OCI-LY3 (cell line): ENCODE measurements at regions not wholly inside any gene's neighbourhood (a gene's known extent, or its start where the extent isn't known, plus 50 kb on each side); places are given as distances from the start of the nearest gene placed in this dataset.
A peak's percentile ranks its signal among the peaks of the same experiment; 100 is the strongest.

ENCODE experiments used
- H2AFZ ChIP-seq: fragments of 200-600, 300-600 bp; shearing (Covaris generic); 2 replicates; pipeline ENCODE4 v1.6.0; 2014; ENCODE audit warnings: antibody characterized with exemption, low read depth, low read length
- H3K27ac ChIP-seq: fragments of 200-600, 300-600 bp; sonication (generic); 2 replicates; pipeline ENCODE4 v1.5.1; 2014; ENCODE audit warnings: mild to moderate bottlenecking, low read length, moderate library complexity, mixed read lengths
- H3K27me3 ChIP-seq: fragments of 200-600, 300-600 bp; sonication (generic); 2 replicates; pipeline ENCODE4 v1.6.1; 2014; ENCODE audit warnings: low read depth, low read length, mixed read lengths
- H3K36me3 ChIP-seq: fragments of 200-600, 300-600 bp; sonication (generic); replicated peaks from 2 replicates; pipeline ENCODE3; 2014; ENCODE audit warnings: low read depth, low read length, mixed read lengths
- H3K4me1 ChIP-seq: fragments of 300-600, 200-600 bp; sonication (generic); 2 replicates; pipeline ENCODE4 v1.6.1; 2014; ENCODE audit warnings: low read length, mixed read lengths
- H3K4me2 ChIP-seq: fragments of 200-600, 300-600 bp; sonication (generic); 2 replicates; pipeline ENCODE4 v1.6.1; 2014; ENCODE audit warnings: low read length, mixed read lengths
- H3K4me3 ChIP-seq: fragments of 300-600, 200-600 bp; sonication (generic); 2 replicates; pipeline ENCODE4 v1.5.1; 2014; ENCODE audit warnings: antibody characterized with exemption, mild to moderate bottlenecking, low read length, moderate library complexity
- H3K79me2 ChIP-seq: fragments of 300-600, 200-600 bp; shearing (Covaris generic); 2 replicates; pipeline ENCODE4 v1.6.1; 2014; ENCODE audit warnings: mild to moderate bottlenecking, low read length, mixed read lengths
- H3K9ac ChIP-seq: fragments of 300-600, 200-600 bp; shearing (Covaris generic); 2 replicates; pipeline ENCODE4 v1.6.0; 2014; ENCODE audit warnings: mild to moderate bottlenecking, low read length, moderate library complexity
- H3K9me3 ChIP-seq: fragments of 200-600, 300-600 bp; shearing (Covaris generic); 2 replicates; pipeline ENCODE4 v1.6.1; 2014; ENCODE audit warnings: low read length, mixed read lengths; ENCODE audit not compliant: insufficient read depth
- H4K20me1 ChIP-seq: fragments of 200-600, 300-600 bp; sonication (generic); 2 replicates; pipeline ENCODE4 v1.6.1; 2016; ENCODE audit warnings: low read length, mixed read lengths; ENCODE audit not compliant: insufficient read depth
- EZH2phosphoT487 ChIP-seq: fragments of 200-600 bp; shearing (Covaris generic); IDR thresholded peaks from 2 replicates; pipeline ENCODE4 v1.6.1; 2018; ENCODE audit warnings: antibody characterized with exemption, mixed run types, low read depth
- TF ChIP-seq, protein P1 (sequence below): fragments of 200-600, 300-600 bp; sonication (generic); IDR thresholded peaks from 2 replicates; pipeline ENCODE4 v1.5.1; 2014; ENCODE audit warnings: antibody characterized with exemption, low read length, low read depth

DNA sequence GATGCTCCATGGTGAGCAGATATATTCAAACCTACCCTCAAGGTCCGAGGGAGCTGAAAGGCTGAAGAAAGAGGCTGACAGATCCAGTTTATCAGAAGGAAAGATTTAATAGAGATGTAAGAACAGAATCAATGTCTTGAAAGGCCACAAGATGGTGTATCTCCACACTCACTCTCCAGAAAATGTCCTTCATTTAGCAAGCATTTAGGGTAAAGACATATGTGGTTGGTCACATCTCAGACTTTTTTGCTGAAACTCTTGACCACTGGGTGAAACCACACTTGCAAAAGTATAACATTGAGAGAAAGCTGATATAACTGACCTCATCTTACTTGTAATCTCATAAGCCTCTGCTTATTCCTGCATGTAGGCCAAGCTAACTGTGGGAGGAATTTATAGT, 745.8 kb upstream of the GALNTL6 start:
- Histone ChIP-seq H3K79me2 (no peaks in the 10 kb centered on the region), H3K4me1 (no peaks in the 10 kb centered on the region), H3K27me3 (no peaks in the 10 kb centered on the region), H3K4me3 (no peak overlapping the region), H3K9me3 (no peaks in the 10 kb centered on the region), H3K4me2 (no peak overlapping the region), H3K36me3 (no peaks in the 10 kb centered on the region), H2AFZ (0 out of 2 replicates have a peak overlapping the region, but pooled peaks have one; percentile 39), H3K9ac (no peak overlapping the region), H4K20me1 (no peaks in the 10 kb centered on the region), H3K27ac (no peak overlapping the region)
- TF ChIP-seq, protein P1, sequence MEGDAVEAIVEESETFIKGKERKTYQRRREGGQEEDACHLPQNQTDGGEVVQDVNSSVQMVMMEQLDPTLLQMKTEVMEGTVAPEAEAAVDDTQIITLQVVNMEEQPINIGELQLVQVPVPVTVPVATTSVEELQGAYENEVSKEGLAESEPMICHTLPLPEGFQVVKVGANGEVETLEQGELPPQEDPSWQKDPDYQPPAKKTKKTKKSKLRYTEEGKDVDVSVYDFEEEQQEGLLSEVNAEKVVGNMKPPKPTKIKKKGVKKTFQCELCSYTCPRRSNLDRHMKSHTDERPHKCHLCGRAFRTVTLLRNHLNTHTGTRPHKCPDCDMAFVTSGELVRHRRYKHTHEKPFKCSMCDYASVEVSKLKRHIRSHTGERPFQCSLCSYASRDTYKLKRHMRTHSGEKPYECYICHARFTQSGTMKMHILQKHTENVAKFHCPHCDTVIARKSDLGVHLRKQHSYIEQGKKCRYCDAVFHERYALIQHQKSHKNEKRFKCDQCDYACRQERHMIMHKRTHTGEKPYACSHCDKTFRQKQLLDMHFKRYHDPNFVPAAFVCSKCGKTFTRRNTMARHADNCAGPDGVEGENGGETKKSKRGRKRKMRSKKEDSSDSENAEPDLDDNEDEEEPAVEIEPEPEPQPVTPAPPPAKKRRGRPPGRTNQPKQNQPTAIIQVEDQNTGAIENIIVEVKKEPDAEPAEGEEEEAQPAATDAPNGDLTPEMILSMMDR, result peak; percentile 32; the same call in 1 of the 2 replicates
- TF ChIP-seq EZH2phosphoT487, result no peak

- no peak overlapping the region for H3K4me3 ChIP-seq
- H3K9ac ChIP-seq, result no peak overlapping the region
- TF ChIP-seq EZH2phosphoT487, result no peak
- TF ChIP-seq, protein P1, result no peak
- H4K20me1 ChIP-seq, result no peaks in the 10 kb centered on the region
- H3K27me3 ChIP-seq, result no peaks in the 10 kb centered on the region
- no peaks in the 10 kb centered on the region; the same call in 1 of the 2 replicates for H3K9me3 ChIP-seq
- no peak overlapping the region for H3K4me2 ChIP-seq
- H3K36me3 ChIP-seq, result no peaks in the 10 kb centered on the region
- no peaks in the 10 kb centered on the region for H3K79me2 ChIP-seq
- H3K4me1 ChIP-seq, result no peaks in the 10 kb centered on the region
- no peak overlapping the region for H3K27ac ChIP-seq
- no peak overlapping the region for H2AFZ ChIP-seq
Measured at GRCh38 chr4:171049380-171049779, 763.8 kb upstream of the GALNTL6 start.

GRCh38 chr4:171042989-171043524, 770.1 kb upstream of the GALNTL6 start:
- H4K20me1 ChIP-seq, result no peaks in the 10 kb centered on the region
- H3K79me2 ChIP-seq, result no peaks in the 10 kb centered on the region
- H3K27me3 ChIP-seq, result no peaks in the 10 kb centered on the region
- H3K9me3 ChIP-seq, result no peaks in the 10 kb centered on the region
- H2AFZ ChIP-seq, result no peak overlapping the region
- TF ChIP-seq EZH2phosphoT487, result no peak
- TF ChIP-seq, protein P1, result no peak
- no peaks in the 10 kb centered on the region for H3K4me1 ChIP-seq
- no peaks in the 10 kb centered on the region for H3K36me3 ChIP-seq
- no peak overlapping the region for H3K9ac ChIP-seq
- no peak overlapping the region for H3K4me2 ChIP-seq
- H3K4me3 ChIP-seq, result no peak overlapping the region
- no peak overlapping the region for H3K27ac ChIP-seq

- H3K79me2 ChIP-seq, result no peaks in the 10 kb centered on the region
- no peak overlapping the region for H2AFZ ChIP-seq
- no peaks in the 10 kb centered on the region for H3K9me3 ChIP-seq
- H3K36me3 ChIP-seq, result no peaks in the 10 kb centered on the region
- no peak overlapping the region for H3K27ac ChIP-seq
- no peaks in the 10 kb centered on the region for H4K20me1 ChIP-seq
- no peak for TF ChIP-seq EZH2phosphoT487
- TF ChIP-seq, protein P1, result no peak
- H3K4me3 ChIP-seq, result no peak overlapping the region
- no peaks in the 10 kb centered on the region for H3K4me1 ChIP-seq
- H3K27me3 ChIP-seq, result no peaks in the 10 kb centered on the region
- no peak overlapping the region for H3K4me2 ChIP-seq
- H3K9ac ChIP-seq, result no peak overlapping the region
Measured at GRCh38 chr4:171035909-171036308, 777.3 kb upstream of the GALNTL6 start.
